Upper lobe of left lung (tissue), 6 donors: ENCODE measurements at regions not wholly inside any gene's neighbourhood (a gene's known extent, or its start where the extent isn't known, plus 50 kb on each side); places are given as distances from the start of the nearest gene placed in this dataset.
A peak's percentile ranks its signal among the peaks of the same experiment; 100 is the strongest.
"Not testable (repeated sequence)": the region's sequence is repeated elsewhere in the genome, so short reads cannot be mapped to it uniquely, and the experiment has no call there.

ENCODE experiments used
- ATAC-seq, 2 donors: fragments of 200-7000 bp; cut with Tn5 transposase; one replicate each; pipeline ENCODE4 v1.9.1; 2022; ENCODE audit warnings: mild to moderate bottlenecking in 2 of 2, moderate library complexity in 2 of 2; ENCODE audit not compliant: low FRiP score in 2 of 2
- DNase-seq, 2 donors: peaks; one replicate each; pipeline ENCODE4 v3.0.0-alpha.2; 2019 to 2020
- H3K27ac ChIP-seq, 4 donors: fragments of 200-600 bp; sonication (generic); one replicate each; pipeline ENCODE4 v1.5.1; 2016 to 2019
- H3K27me3 ChIP-seq, 4 donors: fragments of 200-600 bp; sonication (generic); one replicate each; pipeline ENCODE4 v1.5.1; 2017 to 2019
- H3K36me3 ChIP-seq, 4 donors: fragments of 200-600 bp; sonication (generic); one replicate each; pipeline ENCODE4 v1.5.1; 2016 to 2019
- H3K4me1 ChIP-seq, 4 donors: fragments of 200-600 bp; sonication (generic); one replicate each; pipeline ENCODE4 v1.5.1; 2018 to 2019
- H3K4me3 ChIP-seq, 4 donors: fragments of 200-600 bp; sonication (generic); one replicate each; pipeline ENCODE4 v1.5.1; 2017 to 2019; ENCODE audit warnings: mild to moderate bottlenecking in 2 of 4, moderate library complexity in 1 of 4
- H3K9me3 ChIP-seq, 4 donors: fragments of 200-600 bp; sonication (generic); one replicate each; pipeline ENCODE4 v1.5.1; 2018 to 2019
- CTCF ChIP-seq, 6 experiments: fragments of 450-650 bp in 4 of 6; fragments of 200-600 bp in 2 of 6; sonication (generic) in 2 of 6; IDR thresholded peaks; one replicate each; pipeline ENCODE4 v1.5.1; 2016 to 2019; ENCODE audit warnings: antibody characterized with exemption in 6 of 6
- EP300 ChIP-seq, 4 donors: sonication (generic); formaldehyde crosslinking; IDR thresholded peaks; one replicate each; pipeline ENCODE4 v1.5.1; 2017; ENCODE audit warnings: antibody characterized with exemption in 4 of 4, control low read depth in 2 of 4
- POLR2A ChIP-seq, 4 donors: fragments of 450-650 bp; IDR thresholded peaks; one replicate each; pipeline ENCODE4 v1.5.1; 2016 to 2017; ENCODE audit warnings: antibody characterized with exemption in 4 of 4, mild to moderate bottlenecking in 2 of 4
- POLR2AphosphoS5 ChIP-seq, 2 donors: sonication (generic); formaldehyde crosslinking; IDR thresholded peaks; one replicate each; pipeline ENCODE4 v1.5.1; 2017; ENCODE audit warnings: antibody characterized with exemption in 2 of 2
- WGBS, 2 donors: methylation state at CpG; one replicate each; pipeline ENCODE4 v1.1.5; 2017 to 2018; 5-methylcytosine and 5-hydroxymethylcytosine counted together
- donor health status: DM: no; HTN: no; CAD: no; lungs with moderate emphysema.
- donor health status: DM: no; HTN: yes; CAD: no; lungs with severe emphysema.

GRCh38 chr17:26773189-26774188 lies 520.4 kb upstream of the WSB1 start:
- no peak for ATAC-seq
- peaks cover 7 to 33% (median 28%) of the 10 kb centered on the region in 4 donors for H3K9me3 ChIP-seq

GRCh38 chr17:26774291-26775218 lies 519.4 kb upstream of the WSB1 start:
- H3K36me3 ChIP-seq: no peaks in the 10 kb centered on the region
- ATAC-seq: no peak
- no peaks in the 10 kb centered on the region for H3K27me3 ChIP-seq
- H3K27ac ChIP-seq: no peak overlapping the region
- H3K9me3 ChIP-seq: peaks cover 7 to 33% (median 28%) of the 10 kb centered on the region in 4 donors
- DNase-seq: peak in 1 of 2 donors; percentile 51
- WGBS, 2 donors: 54 to 67% methylated on average over 79 to 109 of the region's 123 CpGs
- TF ChIP-seq EP300 (IDR thresholded peaks at IDR 0.05) (no peak), POLR2AphosphoS5 (IDR thresholded peaks at IDR 0.05) (no peak), CTCF (IDR thresholded peaks at IDR 0.05) (no peak), POLR2A (IDR thresholded peaks at IDR 0.05) (no peak)
- H3K4me1 ChIP-seq: no peaks in the 10 kb centered on the region
- H3K4me3 ChIP-seq: no peak overlapping the region

More at GRCh38 chr17:26773189-26774188, 520.4 kb upstream of the WSB1 start:
- Histone ChIP-seq H3K27me3 (no peaks in the 10 kb centered on the region), H3K27ac (no peak overlapping the region), H3K36me3 (no peaks in the 10 kb centered on the region), H3K4me3 (no peak overlapping the region), H3K4me1 (no peaks in the 10 kb centered on the region)
- WGBS, 2 donors: 58 to 66% methylated on average over 82 to 112 of the region's 118 CpGs
- TF ChIP-seq CTCF (IDR thresholded peaks at IDR 0.05) (no peak), EP300 (IDR thresholded peaks at IDR 0.05) (no peak), POLR2A (IDR thresholded peaks at IDR 0.05) (no peak), POLR2AphosphoS5 (IDR thresholded peaks at IDR 0.05) (no peak)
- peak in 1 of 2 donors; percentile 67 for DNase-seq

GRCh38 chr17:26775219-26775822 lies 518.6 kb upstream of the WSB1 start:
- TF ChIP-seq POLR2A (IDR thresholded peaks at IDR 0.05) (no peak), EP300 (IDR thresholded peaks at IDR 0.05) (no peak), POLR2AphosphoS5 (IDR thresholded peaks at IDR 0.05) (no peak), CTCF (IDR thresholded peaks at IDR 0.05) (no peak)
- 56 to 63% methylated on average over 76 to 80 of the region's 83 CpGs for WGBS, 2 donors
- Histone ChIP-seq H3K27ac (no peak overlapping the region), H3K4me1 (no peaks in the 10 kb centered on the region), H3K27me3 (no peaks in the 10 kb centered on the region), H3K36me3 (no peaks in the 10 kb centered on the region), H3K4me3 (no peak overlapping the region), H3K9me3 (peaks cover 7 to 37% (median 28%) of the 10 kb centered on the region in 4 donors)
- DNase-seq (peak in 1 of 2 donors; percentile 48), ATAC-seq (no peak)

GRCh38 chr17:26780187-26780814 lies 513.6 kb upstream of the WSB1 start:
- H3K4me3 ChIP-seq, H3K27me3 ChIP-seq, H3K4me1 ChIP-seq, H3K27ac ChIP-seq, H3K36me3 ChIP-seq, ATAC-seq: not testable (repeated sequence)
- DNase-seq: peak in 1 of 2 donors; percentile 33
- H3K9me3 ChIP-seq: peaks cover 0 to 46% (median 25%) of the 10 kb centered on the region in 4 donors
- 76 to 80% methylated on average over 4 of the region's 4 CpGs for WGBS, 2 donors
